ENCODE measurements at regions not wholly inside any gene's neighbourhood (a gene's known extent, or its start where the extent isn't known, plus 50 kb on each side); places are given as distances from the start of the nearest gene placed in this dataset.
"Not testable (repeated sequence)": the region's sequence is repeated elsewhere in the genome, so short reads cannot be mapped to it uniquely, and the experiment has no call there.

GRCh38 chr5:8561854-8562253 is 692.9 kb downstream of the MTRR start (continued):
- TF ChIP-seq TGIF2 (CRISPR knock-in tag; IDR thresholded peaks at IDR 0.05), result no peak

DNA sequence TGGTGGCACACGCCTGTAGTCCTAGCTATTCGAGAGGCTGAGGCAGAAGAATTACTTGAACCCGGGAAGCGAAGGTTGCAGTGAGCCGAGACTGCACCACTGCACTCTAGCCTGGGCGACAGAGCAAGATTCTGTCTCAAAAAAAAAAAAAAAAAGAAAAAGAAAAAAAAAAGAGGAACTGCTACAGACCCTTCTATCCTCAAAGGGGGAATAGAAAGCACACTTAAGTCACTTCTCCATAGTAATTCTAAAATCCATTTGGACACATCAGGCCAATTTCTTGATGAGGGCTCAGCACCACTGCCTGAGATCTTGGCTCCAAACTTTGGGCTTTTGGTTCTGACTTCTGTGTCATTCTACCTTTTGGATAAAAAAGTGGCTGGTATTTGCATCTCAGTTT is 694.6 kb downstream of the MTRR start:
- in situ Hi-C loops (cut with HindIII; ENCODE audit: extremely low pct_ligation_motif_present, low pct_unique_long_range_greater_than_20kb); H3K4me3 ChIP-seq (replicated peaks in 1 of 3; ENCODE audit: insufficient read depth in 1 of 3, low read depth in 2 of 3, low read length in 3 of 3); H2AFZ ChIP-seq (ENCODE audit: low read length); H3K36me3 ChIP-seq (replicated peaks in 1 of 2; ENCODE audit: control insufficient read depth in 1 of 2, insufficient read depth in 2 of 2, low read length in 2 of 2); H3K79me2 ChIP-seq (ENCODE audit: insufficient read depth, low read length); BruUV-seq (replicated peaks); POLR2A ChIA-PET; intact Hi-C loops (cut with micrococcal nuclease; ENCODE audit: unreplicated experiment); ATAC-seq; FAIRE-seq; H4K20me1 ChIP-seq (ENCODE audit: insufficient read depth, low read length); H3K27me3 ChIP-seq (ENCODE audit: control insufficient read depth in 1 of 2, insufficient read depth in 2 of 2, low read length in 2 of 2); DNase-seq (ENCODE audit: low spot score); H3K4me2 ChIP-seq (ENCODE audit: low read depth, low read length); H3K27ac ChIP-seq (ENCODE audit: extremely low read length, insufficient read depth, low read length); H3K4me1 ChIP-seq (ENCODE audit: insufficient read depth, low read length); CTCF ChIA-PET (ENCODE audit: low intra/inter-chr PET ratio, low total read pairs); H3K9ac ChIP-seq (ENCODE audit: insufficient read depth, low read depth, low read length): not testable (repeated sequence)
- peaks cover 18% of the 10 kb centered on the region for H3K9me3 ChIP-seq (ENCODE audit: low read length)
- 14% methylated on average over 6 of the region's 6 CpGs for WGBS (ENCODE audit: low lambda C conversion rate)

- Histone ChIP-seq H3K4me3 (replicated peaks in 1 of 3; ENCODE audit: insufficient read depth in 1 of 3, low read depth in 2 of 3, low read length in 3 of 3) (no peak overlapping the region), H3K36me3 (replicated peaks in 1 of 2; ENCODE audit: control insufficient read depth in 1 of 2, insufficient read depth in 2 of 2, low read length in 2 of 2) (no peaks in the 10 kb centered on the region), H3K4me1 (ENCODE audit: insufficient read depth, low read length) (no peaks in the 10 kb centered on the region), H3K9ac (ENCODE audit: insufficient read depth, low read depth, low read length) (no peak overlapping the region), H3K9me3 (ENCODE audit: low read length) (no peaks in the 10 kb centered on the region), H4K20me1 (ENCODE audit: insufficient read depth, low read length) (no peaks in the 10 kb centered on the region), H3K79me2 (ENCODE audit: insufficient read depth, low read length) (no peaks in the 10 kb centered on the region), H3K27ac (ENCODE audit: extremely low read length, insufficient read depth, low read length) (no peak overlapping the region), H3K4me2 (ENCODE audit: low read depth, low read length) (no peak overlapping the region), H3K27me3 (ENCODE audit: control insufficient read depth in 1 of 2, insufficient read depth in 2 of 2, low read length in 2 of 2) (no peaks in the 10 kb centered on the region; a peak in 1 of 5 replicates), H2AFZ (ENCODE audit: low read length) (no peak overlapping the region)
- ChIA-PET POLR2A (no interaction called here), CTCF (ENCODE audit: low intra/inter-chr PET ratio, low total read pairs) (no interaction called here)
- 31% methylated on average over 6 of the region's 6 CpGs for WGBS (ENCODE audit: low lambda C conversion rate)
- BruUV-seq (replicated peaks), result no TSS peak
- FAIRE-seq (no peak), DNase-seq (ENCODE audit: low spot score) (no peak), ATAC-seq (no peak)
- intact Hi-C loops (cut with micrococcal nuclease; ENCODE audit: unreplicated experiment) (no loop called here), in situ Hi-C loops (cut with HindIII; ENCODE audit: extremely low pct_ligation_motif_present, low pct_unique_long_range_greater_than_20kb) (no loop called here)
- TF ChIP-seq ZNF260 (CRISPR knock-in tag; IDR thresholded peaks at IDR 0.05; ENCODE audit: borderline replicate concordance, low read depth) (no peak), NCOA2 (CRISPR knock-in tag; IDR thresholded peaks at IDR 0.05) (no peak), ZC3H4 (CRISPR knock-in tag; IDR thresholded peaks at IDR 0.05; ENCODE audit: borderline replicate concordance) (no peak), AHDC1 (CRISPR knock-in tag; IDR thresholded peaks at IDR 0.05; ENCODE audit: borderline replicate concordance) (no peak), ATF7 (IDR thresholded peaks at IDR 0.05) (no peak), ATF7 (CRISPR knock-in tag; IDR thresholded peaks at IDR 0.05) (no peak), GTF3A (CRISPR knock-in tag; conservative IDR thresholded peaks at IDR 0.05) (no peak), U2AF2 (IDR thresholded peaks at IDR 0.05; ENCODE audit: low read depth, low read length) (no peak)
- TF ChIP-seq, protein P1, sequence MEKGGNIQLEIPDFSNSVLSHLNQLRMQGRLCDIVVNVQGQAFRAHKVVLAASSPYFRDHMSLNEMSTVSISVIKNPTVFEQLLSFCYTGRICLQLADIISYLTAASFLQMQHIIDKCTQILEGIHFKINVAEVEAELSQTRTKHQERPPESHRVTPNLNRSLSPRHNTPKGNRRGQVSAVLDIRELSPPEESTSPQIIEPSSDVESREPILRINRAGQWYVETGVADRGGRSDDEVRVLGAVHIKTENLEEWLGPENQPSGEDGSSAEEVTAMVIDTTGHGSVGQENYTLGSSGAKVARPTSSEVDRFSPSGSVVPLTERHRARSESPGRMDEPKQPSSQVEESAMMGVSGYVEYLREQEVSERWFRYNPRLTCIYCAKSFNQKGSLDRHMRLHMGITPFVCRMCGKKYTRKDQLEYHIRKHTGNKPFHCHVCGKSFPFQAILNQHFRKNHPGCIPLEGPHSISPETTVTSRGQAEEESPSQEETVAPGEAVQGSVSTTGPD (CRISPR knock-in tag; IDR thresholded peaks at IDR 0.05), result no peak
These were observed 699.9 kb downstream of the MTRR start for GRCh38 chr5:8568858-8569257.
